CD4-positive, alpha-beta T cell treated with Interleukin-21 for 1 hour (primary cell): ENCODE measurements at regions not wholly inside any gene's neighbourhood (a gene's known extent, or its start where the extent isn't known, plus 50 kb on each side); places are given as distances from the start of the nearest gene placed in this dataset.

Experiments
- DNase-seq: peaks from one replicate; pipeline ENCODE4 v3.0.0-alpha.2; 2020

- DNase-seq, result no peak
Measured at GRCh38 chr4:159445692-159446091, 342.8 kb downstream of the RAPGEF2 start.

GRCh38 chr4:159446266-159446976, 343.5 kb downstream of the RAPGEF2 start:
- peak; percentile 32 for DNase-seq

GRCh38 chr4:159447296-159447695, 344.4 kb downstream of the RAPGEF2 start:
- no peak for DNase-seq

GRCh38 chr4:159451006-159451405, 348.1 kb downstream of the RAPGEF2 start:
- no peak for DNase-seq

GRCh38 chr4:159455675-159456237, 352.9 kb downstream of the RAPGEF2 start:
- peak; percentile 3 for DNase-seq

- DNase-seq, result no peak
Measured at GRCh38 chr4:159460371-159460770, 357.5 kb downstream of the RAPGEF2 start.

GRCh38 chr4:159463235-159463634, 360.4 kb downstream of the RAPGEF2 start:
- DNase-seq, result no peak

GRCh38 chr4:159464302-159464701, 361.4 kb downstream of the RAPGEF2 start:
- no peak for DNase-seq

GRCh38 chr4:159476886-159477285, 374.0 kb downstream of the RAPGEF2 start:
- no peak for DNase-seq

- no peak for DNase-seq
Measured at GRCh38 chr4:159480826-159481225, 377.9 kb downstream of the RAPGEF2 start.

- DNase-seq, result no peak
Measured at GRCh38 chr4:159481936-159482335, 379.1 kb downstream of the RAPGEF2 start.

- no peak for DNase-seq
Measured at GRCh38 chr4:159483110-159483781, 380.4 kb downstream of the RAPGEF2 start.

- no peak for DNase-seq
Measured at GRCh38 chr4:159483782-159484741, 381.2 kb downstream of the RAPGEF2 start.

- DNase-seq, result no peak
Measured at GRCh38 chr4:159484864-159485263, 382.0 kb downstream of the RAPGEF2 start.

- DNase-seq, result peak; percentile 32
Measured at GRCh38 chr4:159487284-159487747, 384.4 kb downstream of the RAPGEF2 start.

GRCh38 chr4:159489646-159490045, 386.8 kb downstream of the RAPGEF2 start:
- no peak for DNase-seq

- DNase-seq, result no peak
Measured at GRCh38 chr4:159495515-159496236, 392.8 kb downstream of the RAPGEF2 start.

GRCh38 chr4:159496248-159496647, 393.4 kb downstream of the RAPGEF2 start:
- no peak for DNase-seq

- DNase-seq, result no peak
Measured at GRCh38 chr4:159497936-159498335, 395.1 kb downstream of the RAPGEF2 start.

GRCh38 chr4:159498446-159499115, 395.7 kb downstream of the RAPGEF2 start:
- no peak for DNase-seq

- DNase-seq, result no peak
Measured at GRCh38 chr4:159500861-159501260, 398.0 kb downstream of the RAPGEF2 start.
